ENCODE measurements at regions not wholly inside any gene's neighbourhood (a gene's known extent, or its start where the extent isn't known, plus 50 kb on each side); places are given as distances from the start of the nearest gene placed in this dataset.

GRCh38 chr22:22348127-22348814, 103.7 kb downstream of the VPREB1 start:
- Histone ChIP-seq H3K36me3 (no peaks in the 10 kb centered on the region), H3K4me3 (no peak overlapping the region), H3K4me1 (no peaks in the 10 kb centered on the region), H3K9me3 (no peaks in the 10 kb centered on the region), H3K27ac (no peak overlapping the region), H3K27me3 (no peaks in the 10 kb centered on the region)
- intact Hi-C loops (cut with DNase I) = no loop called here
- DNase-seq (no peak), ATAC-seq (peak in 2 of 4 donors; percentile 34 to 48)
- 43% methylated on average over 3 of the region's 5 CpGs for WGBS (ENCODE audit: insufficient coverage, low coverage, low lambda C conversion rate, missing lambda C conversion rate)
- TF ChIP-seq POLR2A (IDR thresholded peaks at IDR 0.05) (no peak), CTCF (IDR thresholded peaks at IDR 0.05) (peak in 2 of 4 donors; percentile 10 to 22)

- Histone ChIP-seq H3K4me3 (no peak overlapping the region), H3K4me1 (no peaks in the 10 kb centered on the region), H3K27ac (no peak overlapping the region), H3K36me3 (no peaks in the 10 kb centered on the region), H3K27me3 (no peaks in the 10 kb centered on the region), H3K9me3 (no peaks in the 10 kb centered on the region)
- DNase-seq (no peak), ATAC-seq (no peak)
- 53% methylated on average over 6 of the region's 6 CpGs for WGBS (ENCODE audit: insufficient coverage, low coverage, low lambda C conversion rate, missing lambda C conversion rate)
- intact Hi-C loops (cut with DNase I) = no loop called here
- TF ChIP-seq CTCF (IDR thresholded peaks at IDR 0.05) (no peak), POLR2A (IDR thresholded peaks at IDR 0.05) (no peak)
Measured at GRCh38 chr22:22348815-22349454, 104.3 kb downstream of the VPREB1 start.

GRCh38 chr22:22349455-22349836, 104.9 kb downstream of the VPREB1 start:
- Histone ChIP-seq H3K4me3 (no peak overlapping the region), H3K27me3 (no peaks in the 10 kb centered on the region), H3K36me3 (no peaks in the 10 kb centered on the region), H3K9me3 (no peaks in the 10 kb centered on the region), H3K4me1 (no peaks in the 10 kb centered on the region), H3K27ac (no peak overlapping the region)
- intact Hi-C loops (cut with DNase I) = no loop called here
- 34% methylated on average over 3 of the region's 3 CpGs for WGBS (ENCODE audit: insufficient coverage, low coverage, low lambda C conversion rate, missing lambda C conversion rate)
- no peak for DNase-seq
- ATAC-seq = no peak
- TF ChIP-seq CTCF (IDR thresholded peaks at IDR 0.05) (no peak), POLR2A (IDR thresholded peaks at IDR 0.05) (no peak)

GRCh38 chr22:22351366-22351765, 106.8 kb downstream of the VPREB1 start:
- H3K9me3 ChIP-seq = no peaks in the 10 kb centered on the region
- ATAC-seq (no peak), DNase-seq (no peak)
- intact Hi-C loops (cut with DNase I) = no loop called here
- H3K4me3 ChIP-seq = no peak overlapping the region
- no peaks in the 10 kb centered on the region for H3K36me3 ChIP-seq
- H3K27me3 ChIP-seq = no peaks in the 10 kb centered on the region
- no peaks in the 10 kb centered on the region for H3K4me1 ChIP-seq
- WGBS (ENCODE audit: insufficient coverage, low coverage, low lambda C conversion rate, missing lambda C conversion rate) = 39% methylated on average over 3 of the region's 3 CpGs
- TF ChIP-seq CTCF (IDR thresholded peaks at IDR 0.05) (no peak), POLR2A (IDR thresholded peaks at IDR 0.05) (no peak)
- H3K27ac ChIP-seq = no peak overlapping the region

Data from right lobe of liver (tissue), 6 donors.